WTC11 (cell line): ENCODE measurements at regions not wholly inside any gene's neighbourhood (a gene's known extent, or its start where the extent isn't known, plus 50 kb on each side); places are given as distances from the start of the nearest gene placed in this dataset.

Source experiments
- ATAC-seq: fragments of 200-7000 bp; cut with Tn5 transposase; 2 replicates; pipeline ENCODE4 v1.10.0; 2021; ENCODE audit warnings: mild to moderate bottlenecking, moderate library complexity
- CTCF ChIA-PET: fragments of 300-600 bp; sonication (Branson Sonifier 250); formaldehyde crosslinking; loops from one replicate; lab custom pipeline; 2021; ENCODE audit warnings: antibody characterized with exemption; lab: Charles Lee
- POLR2A ChIA-PET: fragments of 350-600 bp; sonication (Branson Sonifier 250); formaldehyde crosslinking; loops from one replicate; lab custom pipeline; 2021; ENCODE audit warnings: antibody characterized with exemption; lab: Charles Lee
- DNase-seq: peaks from one replicate; pipeline ENCODE4 v3.0.0; 2021; ENCODE audit warnings: low spot score
- H3K27ac Mint-ChIP-seq: 2 replicates; pipeline ENCODE4 v1.8.0; 2021; ENCODE audit warnings: mixed read lengths
- H3K27me3 Mint-ChIP-seq: 2 replicates; pipeline ENCODE4 v1.8.0; 2021; ENCODE audit warnings: low read depth, mild to moderate bottlenecking, moderate library complexity, mixed read lengths
- H3K36me3 Mint-ChIP-seq: 2 replicates; pipeline ENCODE4 v1.8.0; 2021; ENCODE audit warnings: mixed read lengths
- H3K4me1 Mint-ChIP-seq: 2 replicates; pipeline ENCODE4 v1.8.0; 2022; ENCODE audit warnings: mixed read lengths
- H3K4me3 Mint-ChIP-seq: 2 replicates; pipeline ENCODE4 v1.8.0; 2021; ENCODE audit warnings: mild to moderate bottlenecking, moderate library complexity, mixed read lengths
- H3K9me3 Mint-ChIP-seq: 2 replicates; pipeline ENCODE4 v1.8.0; 2021; ENCODE audit warnings: mixed read lengths
- ATF1 ChIP-seq: sonication (generic); formaldehyde crosslinking; IDR thresholded peaks from 2 replicates; pipeline ENCODE4 v1.8.1; 2023; ENCODE audit warnings: mild to moderate bottlenecking, moderate library complexity, missing genetic modification reagents
- FOXJ3 ChIP-seq: sonication (generic); formaldehyde crosslinking; IDR thresholded peaks from 2 replicates; pipeline ENCODE4 v1.9.0; 2021; ENCODE audit warnings: missing genetic modification reagents, mild to moderate bottlenecking, borderline replicate concordance
- MYBL2 ChIP-seq: sonication (generic); formaldehyde crosslinking; IDR thresholded peaks from 2 replicates; pipeline ENCODE4 v1.8.1; 2023; ENCODE audit warnings: mild to moderate bottlenecking, moderate library complexity, missing genetic modification reagents
- SMAD4 ChIP-seq: sonication (generic); formaldehyde crosslinking; IDR thresholded peaks from 2 replicates; pipeline ENCODE4 v1.8.0; 2022; ENCODE audit warnings: mild to moderate bottlenecking, missing genetic modification reagents
- TP53 ChIP-seq: sonication (generic); formaldehyde crosslinking; IDR thresholded peaks from 2 replicates; pipeline ENCODE4 v1.8.1; 2023; ENCODE audit warnings: mild to moderate bottlenecking, missing genetic modification reagents
- ZNF317 ChIP-seq: sonication (generic); formaldehyde crosslinking; IDR thresholded peaks from 2 replicates; pipeline ENCODE4 v1.8.1; 2023; ENCODE audit warnings: low read depth, mild to moderate bottlenecking, moderate library complexity, missing genetic modification reagents, borderline replicate concordance
- TF ChIP-seq, protein P1 (sequence below): sonication (generic); formaldehyde crosslinking; IDR thresholded peaks from 2 replicates; pipeline ENCODE4 v1.8.0; 2023; ENCODE audit warnings: missing genetic modification reagents, mild to moderate bottlenecking, borderline replicate concordance
- TF ChIP-seq, protein P2 (sequence below): sonication (generic); formaldehyde crosslinking; IDR thresholded peaks from 2 replicates; pipeline ENCODE4 v1.8.0; 2022; ENCODE audit warnings: mild to moderate bottlenecking, missing genetic modification reagents
- TF ChIP-seq, protein P3 (sequence below): sonication (generic); formaldehyde crosslinking; IDR thresholded peaks from 2 replicates; pipeline ENCODE4 v1.8.1; 2023; ENCODE audit warnings: mild to moderate bottlenecking, missing genetic modification reagents, borderline replicate concordance

DNA sequence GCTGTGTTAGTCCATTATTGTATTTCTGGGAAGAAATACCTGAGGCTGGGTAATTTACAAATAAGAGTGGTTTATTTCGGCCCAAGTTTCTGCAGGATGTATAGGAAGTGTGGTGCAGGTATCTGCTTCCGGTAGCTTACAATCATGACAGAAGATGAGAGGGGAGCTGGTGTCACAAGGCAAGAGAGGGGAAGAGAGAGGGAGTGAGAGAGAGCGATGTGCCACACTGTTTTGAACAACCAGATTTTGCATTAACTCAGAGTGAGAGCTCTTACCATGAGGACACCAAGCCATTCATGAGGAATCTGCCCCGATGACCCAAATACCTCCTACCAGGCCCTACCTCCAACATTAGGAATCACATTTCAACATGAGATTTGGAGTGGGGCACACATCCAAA is 627.6 kb upstream of the FRG1 start (continued):
- TF ChIP-seq, protein P1, sequence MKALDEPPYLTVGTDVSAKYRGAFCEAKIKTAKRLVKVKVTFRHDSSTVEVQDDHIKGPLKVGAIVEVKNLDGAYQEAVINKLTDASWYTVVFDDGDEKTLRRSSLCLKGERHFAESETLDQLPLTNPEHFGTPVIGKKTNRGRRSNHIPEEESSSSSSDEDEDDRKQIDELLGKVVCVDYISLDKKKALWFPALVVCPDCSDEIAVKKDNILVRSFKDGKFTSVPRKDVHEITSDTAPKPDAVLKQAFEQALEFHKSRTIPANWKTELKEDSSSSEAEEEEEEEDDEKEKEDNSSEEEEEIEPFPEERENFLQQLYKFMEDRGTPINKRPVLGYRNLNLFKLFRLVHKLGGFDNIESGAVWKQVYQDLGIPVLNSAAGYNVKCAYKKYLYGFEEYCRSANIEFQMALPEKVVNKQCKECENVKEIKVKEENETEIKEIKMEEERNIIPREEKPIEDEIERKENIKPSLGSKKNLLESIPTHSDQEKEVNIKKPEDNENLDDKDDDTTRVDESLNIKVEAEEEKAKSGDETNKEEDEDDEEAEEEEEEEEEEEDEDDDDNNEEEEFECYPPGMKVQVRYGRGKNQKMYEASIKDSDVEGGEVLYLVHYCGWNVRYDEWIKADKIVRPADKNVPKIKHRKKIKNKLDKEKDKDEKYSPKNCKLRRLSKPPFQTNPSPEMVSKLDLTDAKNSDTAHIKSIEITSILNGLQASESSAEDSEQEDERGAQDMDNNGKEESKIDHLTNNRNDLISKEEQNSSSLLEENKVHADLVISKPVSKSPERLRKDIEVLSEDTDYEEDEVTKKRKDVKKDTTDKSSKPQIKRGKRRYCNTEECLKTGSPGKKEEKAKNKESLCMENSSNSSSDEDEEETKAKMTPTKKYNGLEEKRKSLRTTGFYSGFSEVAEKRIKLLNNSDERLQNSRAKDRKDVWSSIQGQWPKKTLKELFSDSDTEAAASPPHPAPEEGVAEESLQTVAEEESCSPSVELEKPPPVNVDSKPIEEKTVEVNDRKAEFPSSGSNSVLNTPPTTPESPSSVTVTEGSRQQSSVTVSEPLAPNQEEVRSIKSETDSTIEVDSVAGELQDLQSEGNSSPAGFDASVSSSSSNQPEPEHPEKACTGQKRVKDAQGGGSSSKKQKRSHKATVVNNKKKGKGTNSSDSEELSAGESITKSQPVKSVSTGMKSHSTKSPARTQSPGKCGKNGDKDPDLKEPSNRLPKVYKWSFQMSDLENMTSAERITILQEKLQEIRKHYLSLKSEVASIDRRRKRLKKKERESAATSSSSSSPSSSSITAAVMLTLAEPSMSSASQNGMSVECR (CRISPR knock-in tag): no peak
- TF ChIP-seq ZNF317: no peak

DNA sequence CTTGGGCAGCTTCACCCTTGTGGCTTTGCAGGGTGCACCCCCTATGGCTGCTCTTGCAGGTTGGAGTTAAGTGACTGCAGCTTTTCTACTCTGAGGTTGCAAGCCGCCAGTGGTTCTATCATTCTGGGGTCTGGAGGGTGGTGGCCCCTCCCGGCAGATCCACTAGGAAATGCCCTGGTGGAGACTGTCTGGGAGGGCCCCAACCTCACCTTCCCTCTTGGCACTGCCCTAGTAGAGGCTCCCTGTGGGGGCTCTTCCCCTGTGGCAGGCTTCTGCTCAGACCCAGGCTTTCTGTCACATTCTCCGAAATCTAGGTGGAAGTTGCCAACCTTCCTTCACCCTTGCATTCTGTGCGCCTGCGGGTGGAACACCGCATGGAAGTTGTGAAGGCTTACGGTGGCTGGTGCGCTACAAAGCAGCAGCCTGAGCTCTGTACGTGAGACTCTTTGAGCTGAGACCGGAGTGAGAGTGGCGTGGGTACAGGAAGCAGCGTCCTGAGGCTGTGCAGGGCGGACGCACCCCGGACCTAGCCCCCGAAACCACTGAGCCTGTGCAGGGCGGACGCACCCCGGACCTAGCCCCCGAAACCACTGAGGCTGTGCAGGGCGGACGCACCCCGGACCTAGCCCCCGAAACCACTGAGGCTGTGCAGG is 626.7 kb upstream of the FRG1 start:
- no peak overlapping the region for H3K27ac Mint-ChIP-seq
- POLR2A ChIA-PET: no interaction called here
- H3K36me3 Mint-ChIP-seq: peaks cover 5% of the 10 kb centered on the region
- DNase-seq: no peak
- peaks cover 41% of the 10 kb centered on the region for H3K9me3 Mint-ChIP-seq
- H3K4me1 Mint-ChIP-seq: no peaks in the 10 kb centered on the region
- no peak for TF ChIP-seq ATF1 (CRISPR knock-in tag)
- no peak for TF ChIP-seq FOXJ3
- TF ChIP-seq, protein P1 (CRISPR knock-in tag): no peak
- TF ChIP-seq, protein P2, sequence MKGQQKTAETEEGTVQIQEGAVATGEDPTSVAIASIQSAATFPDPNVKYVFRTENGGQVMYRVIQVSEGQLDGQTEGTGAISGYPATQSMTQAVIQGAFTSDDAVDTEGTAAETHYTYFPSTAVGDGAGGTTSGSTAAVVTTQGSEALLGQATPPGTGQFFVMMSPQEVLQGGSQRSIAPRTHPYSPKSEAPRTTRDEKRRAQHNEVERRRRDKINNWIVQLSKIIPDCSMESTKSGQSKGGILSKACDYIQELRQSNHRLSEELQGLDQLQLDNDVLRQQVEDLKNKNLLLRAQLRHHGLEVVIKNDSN: no peak
- TF ChIP-seq, protein P3, sequence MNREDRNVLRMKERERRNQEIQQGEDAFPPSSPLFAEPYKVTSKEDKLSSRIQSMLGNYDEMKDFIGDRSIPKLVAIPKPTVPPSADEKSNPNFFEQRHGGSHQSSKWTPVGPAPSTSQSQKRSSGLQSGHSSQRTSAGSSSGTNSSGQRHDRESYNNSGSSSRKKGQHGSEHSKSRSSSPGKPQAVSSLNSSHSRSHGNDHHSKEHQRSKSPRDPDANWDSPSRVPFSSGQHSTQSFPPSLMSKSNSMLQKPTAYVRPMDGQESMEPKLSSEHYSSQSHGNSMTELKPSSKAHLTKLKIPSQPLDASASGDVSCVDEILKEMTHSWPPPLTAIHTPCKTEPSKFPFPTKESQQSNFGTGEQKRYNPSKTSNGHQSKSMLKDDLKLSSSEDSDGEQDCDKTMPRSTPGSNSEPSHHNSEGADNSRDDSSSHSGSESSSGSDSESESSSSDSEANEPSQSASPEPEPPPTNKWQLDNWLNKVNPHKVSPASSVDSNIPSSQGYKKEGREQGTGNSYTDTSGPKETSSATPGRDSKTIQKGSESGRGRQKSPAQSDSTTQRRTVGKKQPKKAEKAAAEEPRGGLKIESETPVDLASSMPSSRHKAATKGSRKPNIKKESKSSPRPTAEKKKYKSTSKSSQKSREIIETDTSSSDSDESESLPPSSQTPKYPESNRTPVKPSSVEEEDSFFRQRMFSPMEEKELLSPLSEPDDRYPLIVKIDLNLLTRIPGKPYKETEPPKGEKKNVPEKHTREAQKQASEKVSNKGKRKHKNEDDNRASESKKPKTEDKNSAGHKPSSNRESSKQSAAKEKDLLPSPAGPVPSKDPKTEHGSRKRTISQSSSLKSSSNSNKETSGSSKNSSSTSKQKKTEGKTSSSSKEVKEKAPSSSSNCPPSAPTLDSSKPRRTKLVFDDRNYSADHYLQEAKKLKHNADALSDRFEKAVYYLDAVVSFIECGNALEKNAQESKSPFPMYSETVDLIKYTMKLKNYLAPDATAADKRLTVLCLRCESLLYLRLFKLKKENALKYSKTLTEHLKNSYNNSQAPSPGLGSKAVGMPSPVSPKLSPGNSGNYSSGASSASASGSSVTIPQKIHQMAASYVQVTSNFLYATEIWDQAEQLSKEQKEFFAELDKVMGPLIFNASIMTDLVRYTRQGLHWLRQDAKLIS (CRISPR knock-in tag): no peak
- no peak for TF ChIP-seq TP53
- no peak for TF ChIP-seq MYBL2 (CRISPR knock-in tag)
- no peak for TF ChIP-seq SMAD4 (CRISPR knock-in tag)
- peaks cover 4% of the 10 kb centered on the region; the same call in 1 of the 2 replicates for H3K27me3 Mint-ChIP-seq
- H3K4me3 Mint-ChIP-seq: no peak overlapping the region
- no peak for ATAC-seq
- CTCF ChIA-PET: no interaction called here
